GM12878 (cell line): ENCODE measurements at regions not wholly inside any gene's neighbourhood (a gene's known extent, or its start where the extent isn't known, plus 50 kb on each side); places are given as distances from the start of the nearest gene placed in this dataset.
A peak's percentile ranks its signal among the peaks of the same experiment; 100 is the strongest.

ENCODE experiments used
- ATAC-seq: fragments of 200-7000 bp; cut with Tn5 transposase; 3 replicates; pipeline ENCODE4 v1.9.1; 2020; ENCODE audit warnings: mild to moderate bottlenecking, moderate library complexity
- BruUV-seq: library from RNA; stranded (reverse); fragments of 400-500 nt; replicated peaks from 2 replicates; lab custom pipeline; 2021; lab: Mats Ljungman, UMichigan
- CTCF ChIA-PET: fragments of 300-600 bp; sonication (Branson Sonifier 250); formaldehyde crosslinking; extraction: SDS; loops from one replicate; lab custom pipeline; 2021; ENCODE audit warnings: inconsistent platforms; lab: Yijun Ruan, JAX
- POLR2A ChIA-PET: fragments of 350-600 bp; formaldehyde crosslinking; extraction: SDS; loops from one replicate; lab custom pipeline; 2021; ENCODE audit warnings: inconsistent platforms; lab: Charles Lee
- RAD21 ChIA-PET: fragments of 300-600 bp; sonication (Branson Sonifier 250); formaldehyde crosslinking; loops from one replicate; lab custom pipeline; 2023; ENCODE audit warnings: antibody characterized with exemption; ENCODE audit not compliant: unreplicated experiment; lab: Charles Lee
- SMC1A ChIA-PET: fragments of 300-600 bp; sonication (Branson Sonifier 250); formaldehyde crosslinking; loops from one replicate; lab custom pipeline; 2023; ENCODE audit not compliant: unreplicated experiment, uncharacterized antibody; lab: Charles Lee
- DNase-seq: peaks from one replicate; pipeline ENCODE4 v3.0.0-alpha.2; 2011; ENCODE audit warnings: low read depth, low spot score
- FAIRE-seq: peaks from 3 replicates; lab custom pipeline; 2011; peaks lifted over from hg19 to GRCh38; lab: Jason Lieb, UNC
- H2AFZ ChIP-seq: 2 replicates; pipeline ENCODE4 v1.6.0; 2011; ENCODE audit warnings: low read depth, low read length, control low read depth; ENCODE audit not compliant: control insufficient read depth
- H3K27ac ChIP-seq: 2 replicates; pipeline ENCODE4 v1.5.1; 2011; ENCODE audit warnings: control low read depth; ENCODE audit not compliant: control insufficient read depth, insufficient read depth
- H3K27me3 ChIP-seq, 2 experiments: replicated peaks in 1 of 2; 2 replicates each; pipeline versions ENCODE4 v1.6.0 to v1.6.1; 2011; ENCODE audit warnings: low read length in 1 of 2; ENCODE audit not compliant: control insufficient read depth in 2 of 2, insufficient read depth in 2 of 2
- H3K36me3 ChIP-seq, 2 experiments: 2 replicates each; pipeline ENCODE4 v1.5.1; 2011; ENCODE audit warnings: low read length in 1 of 2; ENCODE audit not compliant: control insufficient read depth in 2 of 2, insufficient read depth in 2 of 2
- H3K4me1 ChIP-seq: 2 replicates; pipeline ENCODE4 v1.6.1; 2011; ENCODE audit warnings: mild to moderate bottlenecking, low read length, moderate library complexity, mixed read lengths; ENCODE audit not compliant: control insufficient read depth, insufficient read depth
- H3K4me2 ChIP-seq: 2 replicates; pipeline ENCODE4 v1.6.0; 2011; ENCODE audit warnings: control low read depth; ENCODE audit not compliant: control insufficient read depth, insufficient read depth
- H3K4me3 ChIP-seq: fragments of 200-600 bp; sonication (generic); 2 replicates; pipeline ENCODE4 v1.5.1; 2016
- H3K79me2 ChIP-seq: 2 replicates; pipeline ENCODE4 v1.6.0; 2011; ENCODE audit warnings: low read length; ENCODE audit not compliant: control insufficient read depth, insufficient read depth
- H3K9ac ChIP-seq: 2 replicates; pipeline ENCODE4 v1.8.0; 2011; ENCODE audit warnings: low read length, control low read depth, mixed read lengths; ENCODE audit not compliant: control insufficient read depth, insufficient read depth
- H3K9me3 ChIP-seq: replicated peaks from 3 replicates; pipeline ENCODE4 v1.5.1; 2011; ENCODE audit warnings: mild to moderate bottlenecking, low read length; ENCODE audit not compliant: control insufficient read depth, insufficient read depth
- H4K20me1 ChIP-seq: 2 replicates; pipeline ENCODE4 v1.6.0; 2011; ENCODE audit not compliant: control insufficient read depth, insufficient read depth
- E4F1 ChIP-seq: fragments of 450-650 bp; IDR thresholded peaks from 2 replicates; pipeline ENCODE4 v1.6.1; 2018; ENCODE audit warnings: borderline replicate concordance, mild to moderate bottlenecking; ENCODE audit not compliant: partially characterized antibody
- FOXM1 ChIP-seq: IDR thresholded peaks from 2 replicates; pipeline ENCODE4 v1.6.1; 2012; ENCODE audit warnings: low read depth, mild to moderate bottlenecking, inconsistent platforms, low read length, moderate library complexity
- MXI1 ChIP-seq: fragments of 150-350 bp; IDR thresholded peaks from 2 replicates; pipeline ENCODE4 v1.6.1; 2011; ENCODE audit warnings: low read depth, mild to moderate bottlenecking, inconsistent platforms, low read length, improper control_type of control experiment
- RAD21 ChIP-seq: IDR thresholded peaks from 2 replicates; pipeline ENCODE4 v1.6.1; 2011; ENCODE audit warnings: mild to moderate bottlenecking, low read depth, low read length, moderate library complexity; ENCODE audit not compliant: insufficient read depth
- SMC3 ChIP-seq: IDR thresholded peaks from 2 replicates; pipeline ENCODE4 v1.6.1; 2011; ENCODE audit warnings: low read length, improper control_type of control experiment, borderline replicate concordance
- SREBF2 ChIP-seq: IDR thresholded peaks from 2 replicates; pipeline ENCODE4 v1.6.1; 2012; ENCODE audit warnings: mild to moderate bottlenecking, low read length
- YY1 ChIP-seq: IDR thresholded peaks from 2 replicates; pipeline ENCODE4 v1.6.1; 2011; ENCODE audit warnings: low read depth, mild to moderate bottlenecking, low read length
- ZNF592 ChIP-seq: fragments of 450-650 bp; IDR thresholded peaks from 2 replicates; pipeline ENCODE4 v1.6.1; 2017; ENCODE audit warnings: mild to moderate bottlenecking, moderate library complexity
- WGBS: methylation state at CpG from one replicate; pipeline ENCODE4 v1.1.6; 2016; ENCODE audit warnings: low lambda C conversion rate; ENCODE audit not compliant: insufficient replicate concordance, insufficient coverage; ENCODE audit errors: missing lambda C conversion rate; 5-methylcytosine and 5-hydroxymethylcytosine counted together
- in situ Hi-C: fragments of 300-500 bp; cut with MboI; formaldehyde crosslinking; loops from 9 replicates; pipeline ENCODE4 v1.14.3; 2018; ENCODE audit warnings: mixed read lengths
- intact Hi-C: fragments of 100-400 bp; cut with micrococcal nuclease; formaldehyde crosslinking; loops from one replicate; pipeline ENCODE4 v1.14.2; 2022; ENCODE audit not compliant: unreplicated experiment
- TF ChIP-seq, protein P1 (sequence below): fragments of 450-650 bp; IDR thresholded peaks from 2 replicates; pipeline ENCODE4 v1.6.1; 2017; ENCODE audit warnings: mild to moderate bottlenecking, low read depth, inconsistent platforms; ENCODE audit not compliant: poor library complexity, severe bottlenecking
- TF ChIP-seq, protein P2 (sequence below), 3 experiments: IDR thresholded peaks in 2 of 3; conservative IDR thresholded peaks in 1 of 3; 2 replicates each; pipeline ENCODE4 v1.5.1; 2011; ENCODE audit warnings: low read depth in 3 of 3, low read length in 3 of 3, mild to moderate bottlenecking in 3 of 3, control low read depth in 2 of 3, moderate library complexity in 2 of 3, inconsistent platforms in 1 of 3, mixed read lengths in 1 of 3; ENCODE audit not compliant: control insufficient read depth in 2 of 3, insufficient read depth in 1 of 3; ENCODE audit errors: extremely low read depth in 1 of 3

GRCh38 chr4:170259631-170260153, 169.9 kb upstream of the AADAT start:
- ChIA-PET SMC1A (interaction anchor here (0.6 to 6.5 kb wide), 44 partner anchors 10 to 682 kb away, joined by 3 to 116 read pairs (median 5); no protein-coding TSS in a partner anchor), RAD21 (interaction anchor here (0.7 to 6.2 kb wide), 30 partner anchors 10 to 927 kb away, joined by 3 to 102 read pairs (median 4); partner anchors contain the start of gene NEK1), CTCF (interaction anchor here (0.6 to 7.0 kb wide), 69 partner anchors 11 to 927 kb away, joined by 3 to 208 read pairs (median 4); no protein-coding TSS in a partner anchor), POLR2A (no interaction called here)
- Histone ChIP-seq H3K27me3 (0 out of 4 replicates have a peak, but pooled peaks cover 0 to 2% of the 10 kb centered on the region in 2 experiments), H3K9me3 (no peaks in the 10 kb centered on the region), H4K20me1 (no peaks in the 10 kb centered on the region), H3K79me2 (no peaks in the 10 kb centered on the region), H3K4me3 (no peak overlapping the region), H3K4me2 (no peak overlapping the region), H3K27ac (no peak overlapping the region), H2AFZ (no peak overlapping the region; the same call in 1 of the 2 replicates), H3K9ac (no peak overlapping the region), H3K36me3 (no peaks in the 10 kb centered on the region), H3K4me1 (no peaks in the 10 kb centered on the region)
- no TSS peak for BruUV-seq
- DNase-seq, result peak; percentile 65
- peak; percentile 99 for ATAC-seq
- TF ChIP-seq FOXM1 (0 out of 2 replicates have a peak, but pooled peaks have one; percentile 23), RAD21 (peak; percentile 97), E4F1 (no peak), YY1 (peak; percentile 53; the same call in 1 of the 2 replicates), SMC3 (peak; percentile 95), MXI1 (no peak), ZNF592 (peak; percentile 53; the same call in 1 of the 2 replicates), SREBF2 (no peak)
- TF ChIP-seq, protein P1, sequence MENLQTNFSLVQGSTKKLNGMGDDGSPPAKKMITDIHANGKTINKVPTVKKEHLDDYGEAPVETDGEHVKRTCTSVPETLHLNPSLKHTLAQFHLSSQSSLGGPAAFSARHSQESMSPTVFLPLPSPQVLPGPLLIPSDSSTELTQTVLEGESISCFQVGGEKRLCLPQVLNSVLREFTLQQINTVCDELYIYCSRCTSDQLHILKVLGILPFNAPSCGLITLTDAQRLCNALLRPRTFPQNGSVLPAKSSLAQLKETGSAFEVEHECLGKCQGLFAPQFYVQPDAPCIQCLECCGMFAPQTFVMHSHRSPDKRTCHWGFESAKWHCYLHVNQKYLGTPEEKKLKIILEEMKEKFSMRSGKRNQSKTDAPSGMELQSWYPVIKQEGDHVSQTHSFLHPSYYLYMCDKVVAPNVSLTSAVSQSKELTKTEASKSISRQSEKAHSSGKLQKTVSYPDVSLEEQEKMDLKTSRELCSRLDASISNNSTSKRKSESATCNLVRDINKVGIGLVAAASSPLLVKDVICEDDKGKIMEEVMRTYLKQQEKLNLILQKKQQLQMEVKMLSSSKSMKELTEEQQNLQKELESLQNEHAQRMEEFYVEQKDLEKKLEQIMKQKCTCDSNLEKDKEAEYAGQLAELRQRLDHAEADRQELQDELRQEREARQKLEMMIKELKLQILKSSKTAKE, result peak; percentile 67
- TF ChIP-seq, protein P2, sequence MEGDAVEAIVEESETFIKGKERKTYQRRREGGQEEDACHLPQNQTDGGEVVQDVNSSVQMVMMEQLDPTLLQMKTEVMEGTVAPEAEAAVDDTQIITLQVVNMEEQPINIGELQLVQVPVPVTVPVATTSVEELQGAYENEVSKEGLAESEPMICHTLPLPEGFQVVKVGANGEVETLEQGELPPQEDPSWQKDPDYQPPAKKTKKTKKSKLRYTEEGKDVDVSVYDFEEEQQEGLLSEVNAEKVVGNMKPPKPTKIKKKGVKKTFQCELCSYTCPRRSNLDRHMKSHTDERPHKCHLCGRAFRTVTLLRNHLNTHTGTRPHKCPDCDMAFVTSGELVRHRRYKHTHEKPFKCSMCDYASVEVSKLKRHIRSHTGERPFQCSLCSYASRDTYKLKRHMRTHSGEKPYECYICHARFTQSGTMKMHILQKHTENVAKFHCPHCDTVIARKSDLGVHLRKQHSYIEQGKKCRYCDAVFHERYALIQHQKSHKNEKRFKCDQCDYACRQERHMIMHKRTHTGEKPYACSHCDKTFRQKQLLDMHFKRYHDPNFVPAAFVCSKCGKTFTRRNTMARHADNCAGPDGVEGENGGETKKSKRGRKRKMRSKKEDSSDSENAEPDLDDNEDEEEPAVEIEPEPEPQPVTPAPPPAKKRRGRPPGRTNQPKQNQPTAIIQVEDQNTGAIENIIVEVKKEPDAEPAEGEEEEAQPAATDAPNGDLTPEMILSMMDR (IDR thresholded peaks at IDR 0.05 in 2 of 3, conservative IDR thresholded peaks at IDR 0.05 in 1 of 3; ENCODE audit: control insufficient read depth in 2 of 3, extremely low read depth in 1 of 3, insufficient read depth in 1 of 3, low read depth in 3 of 3, low read length in 3 of 3), result peak; percentile 88 to 98 (median 97)
- in situ Hi-C loops, result loop anchor here (5.0 kb wide), 3 partner anchors 113 to 593 kb away; no protein-coding TSS in a partner anchor
- 2% methylated on average over 6 of the region's 6 CpGs for WGBS
- intact Hi-C loops, result loop anchor here (1.0 to 5.0 kb wide), 6 partner anchors 116 to 594 kb away; no protein-coding TSS in a partner anchor
- FAIRE-seq, result peak; percentile 92
